Mesendoderm (in vitro differentiated cells): ENCODE measurements at regions not wholly inside any gene's neighbourhood (a gene's known extent, or its start where the extent isn't known, plus 50 kb on each side); places are given as distances from the start of the nearest gene placed in this dataset.

Experiments
- DNase-seq: peaks from one replicate; pipeline ENCODE4 v3.0.0; 2013
- H2AK5ac ChIP-seq: 2 replicates; pipeline ENCODE4 v1.6.1; 2013; ENCODE audit warnings: low read length, inconsistent platforms
- H2BK120ac ChIP-seq: 2 replicates; pipeline ENCODE4 v1.6.1; 2013; ENCODE audit warnings: low read depth, mild to moderate bottlenecking, low read length, moderate library complexity, mixed read lengths
- H2BK15ac ChIP-seq: replicated peaks from 2 replicates; pipeline ENCODE4 v1.6.1; 2013; ENCODE audit warnings: low read depth, mild to moderate bottlenecking, moderate library complexity
- H2BK5ac ChIP-seq: 2 replicates; pipeline ENCODE4 v1.6.1; 2013; ENCODE audit warnings: low read length, inconsistent platforms
- H3K18ac ChIP-seq: 2 replicates; pipeline ENCODE4 v1.6.1; 2013; ENCODE audit warnings: mild to moderate bottlenecking, low read length, mixed read lengths
- H3K23ac ChIP-seq: one replicate; pipeline ENCODE4 v1.6.1; 2013; ENCODE audit warnings: low read length
- H3K27ac ChIP-seq: 2 replicates; pipeline ENCODE4 v1.5.1; 2013; ENCODE audit warnings: low read depth, mild to moderate bottlenecking, inconsistent platforms, low read length, moderate library complexity
- H3K27me3 ChIP-seq: 2 replicates; pipeline ENCODE4 v1.6.1; 2013; ENCODE audit warnings: low read length, control low read depth, mild to moderate bottlenecking, inconsistent platforms; ENCODE audit not compliant: insufficient read depth, poor library complexity
- H3K36me3 ChIP-seq: 2 replicates; pipeline ENCODE4 v1.6.1; 2013; ENCODE audit warnings: low read length, inconsistent platforms; ENCODE audit not compliant: control insufficient read depth, insufficient read depth
- H3K4ac ChIP-seq: one replicate; pipeline ENCODE4 v1.6.1; 2013; ENCODE audit warnings: low read depth, mild to moderate bottlenecking, low read length, moderate library complexity
- H3K4me1 ChIP-seq: 2 replicates; pipeline ENCODE4 v1.6.1; 2013; ENCODE audit warnings: low read depth, low read length, inconsistent platforms; ENCODE audit not compliant: control insufficient read depth
- H3K4me2 ChIP-seq: 2 replicates; pipeline ENCODE4 v1.6.1; 2013; ENCODE audit warnings: low read length
- H3K4me3 ChIP-seq: 2 replicates; pipeline ENCODE4 v1.5.1; 2013; ENCODE audit warnings: mild to moderate bottlenecking, low read length
- H3K56ac ChIP-seq: one replicate; pipeline ENCODE4 v1.6.1; 2013; ENCODE audit warnings: low read length
- H3K79me1 ChIP-seq: 2 replicates; pipeline ENCODE4 v1.6.1; 2013; ENCODE audit warnings: low read length, inconsistent platforms
- H3K79me2 ChIP-seq: 2 replicates; pipeline ENCODE4 v1.6.1; 2013; ENCODE audit warnings: mild to moderate bottlenecking, low read length; ENCODE audit not compliant: control insufficient read depth, insufficient read depth
- H3K9ac ChIP-seq: 2 replicates; pipeline ENCODE4 v1.6.1; 2013; ENCODE audit warnings: low read length, inconsistent platforms
- H4K5ac ChIP-seq: one replicate; pipeline ENCODE4 v1.6.1; 2013; ENCODE audit warnings: low read length
- H4K8ac ChIP-seq: one replicate; pipeline ENCODE4 v1.6.1; 2013; ENCODE audit warnings: low read depth, mild to moderate bottlenecking, control low read depth, low read length, moderate library complexity
- WGBS: extraction: QIAGEN DNeasy Blood & Tissue Kit; methylation state at CpG from one replicate; pipeline ENCODE4 v1.1.7; 2013; ENCODE audit warnings: low lambda C conversion rate, missing lambda C conversion rate; ENCODE audit not compliant: insufficient coverage; ENCODE audit errors: extremely low coverage; 5-methylcytosine and 5-hydroxymethylcytosine counted together

DNA sequence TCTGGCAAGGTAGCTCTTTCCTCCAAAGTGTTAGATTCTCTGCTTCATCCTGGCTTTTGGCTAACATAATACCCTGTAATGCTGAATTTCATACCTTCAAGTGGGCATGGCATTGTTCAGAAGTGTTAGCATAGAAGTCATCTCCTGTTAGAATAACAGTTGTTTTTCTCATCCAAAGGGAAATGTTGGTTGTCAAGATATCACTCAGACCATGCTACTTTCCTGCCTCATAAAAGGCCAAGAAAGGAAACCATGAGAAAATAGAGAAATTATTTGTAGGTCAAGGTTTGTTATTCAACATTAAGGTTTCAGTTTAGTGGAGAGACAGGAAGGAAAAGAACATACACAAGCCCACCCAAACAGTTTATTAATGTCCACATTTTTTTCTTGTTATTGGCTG, 472.5 kb downstream of the ARHGEF28 start:
- Histone ChIP-seq H3K4me3 (no peak overlapping the region), H4K8ac (no peak overlapping the region), H2BK5ac (no peak overlapping the region), H3K56ac (no peak overlapping the region), H3K4ac (no peak overlapping the region), H3K18ac (no peak overlapping the region), H3K9ac (no peak overlapping the region), H3K4me1 (no peaks in the 10 kb centered on the region), H3K23ac (no peak overlapping the region), H3K4me2 (no peak overlapping the region), H2BK120ac (no peak overlapping the region), H4K5ac (no peak overlapping the region), H2AK5ac (no peak overlapping the region), H3K27me3 (no peaks in the 10 kb centered on the region), H3K27ac (no peak overlapping the region), H2BK15ac (no peak overlapping the region), H3K79me2 (no peaks in the 10 kb centered on the region), H3K79me1 (no peaks in the 10 kb centered on the region), H3K36me3 (no peaks in the 10 kb centered on the region)
- DNase-seq = no peak

DNA sequence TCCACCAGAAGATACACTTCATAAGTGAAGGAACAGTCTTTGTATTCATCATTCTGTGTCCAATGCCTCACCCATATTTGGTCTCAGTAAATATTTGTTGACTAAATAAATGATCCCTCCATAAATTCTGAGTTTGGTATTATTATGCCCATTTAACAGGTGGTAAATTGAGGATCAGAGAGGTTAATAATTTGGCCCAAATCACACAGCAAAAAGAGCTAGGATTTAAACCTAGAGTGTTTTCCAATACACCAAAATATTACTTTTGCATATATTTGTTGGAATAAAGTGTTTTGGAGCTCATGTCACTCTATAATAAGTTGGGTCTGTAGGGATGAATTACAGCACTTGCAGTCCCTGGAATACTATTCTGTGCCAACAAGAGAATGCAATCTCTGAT, 470.3 kb downstream of the ARHGEF28 start:
- no peaks in the 10 kb centered on the region for H3K79me1 ChIP-seq
- H4K8ac ChIP-seq = no peak overlapping the region
- H4K5ac ChIP-seq = no peak overlapping the region
- no peak overlapping the region for H3K9ac ChIP-seq
- no peaks in the 10 kb centered on the region for H3K4me1 ChIP-seq
- H3K4ac ChIP-seq = no peak overlapping the region
- no peak for DNase-seq
- no peaks in the 10 kb centered on the region for H3K36me3 ChIP-seq
- H3K4me2 ChIP-seq = no peak overlapping the region
- H2BK120ac ChIP-seq = no peak overlapping the region
- no peak overlapping the region for H2BK15ac ChIP-seq
- H3K56ac ChIP-seq = no peak overlapping the region
- no peak overlapping the region for H2AK5ac ChIP-seq
- no peak overlapping the region for H3K27ac ChIP-seq
- no peaks in the 10 kb centered on the region for H3K79me2 ChIP-seq
- no peaks in the 10 kb centered on the region for H3K27me3 ChIP-seq
- H3K23ac ChIP-seq = no peak overlapping the region
- no peak overlapping the region for H3K4me3 ChIP-seq
- H3K18ac ChIP-seq = no peak overlapping the region
- H2BK5ac ChIP-seq = no peak overlapping the region

DNA sequence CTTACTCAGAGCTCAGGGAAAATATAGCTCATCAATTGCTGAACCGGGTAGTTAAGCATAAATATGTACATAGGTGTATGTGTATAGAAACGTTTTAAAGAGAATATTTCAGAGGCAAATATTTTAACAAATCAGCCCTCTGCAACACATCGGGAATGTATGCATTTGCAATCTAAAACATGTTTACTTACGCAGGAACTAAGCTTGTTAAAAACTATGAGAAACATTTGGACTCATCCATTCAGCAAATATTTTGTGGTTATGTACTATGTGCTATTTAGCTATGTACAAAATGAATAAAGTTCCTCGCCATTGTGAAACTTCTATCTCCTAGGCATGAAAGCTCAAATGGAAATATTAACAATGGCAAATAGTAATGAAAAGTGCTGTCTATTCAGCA, 469.9 kb downstream of the ARHGEF28 start:
- H4K8ac ChIP-seq = no peak overlapping the region
- no peaks in the 10 kb centered on the region for H3K79me1 ChIP-seq
- H3K4ac ChIP-seq = no peak overlapping the region
- no peak overlapping the region for H3K9ac ChIP-seq
- no peak overlapping the region for H2BK15ac ChIP-seq
- no peaks in the 10 kb centered on the region for H3K4me1 ChIP-seq
- no peaks in the 10 kb centered on the region for H3K27me3 ChIP-seq
- H2BK5ac ChIP-seq = no peak overlapping the region
- WGBS = no CpG with 5 or more reads among the region's 5 CpGs
- no peak overlapping the region for H3K27ac ChIP-seq
- H3K4me2 ChIP-seq = no peak overlapping the region
- H3K23ac ChIP-seq = no peak overlapping the region
- no peaks in the 10 kb centered on the region for H3K79me2 ChIP-seq
- H4K5ac ChIP-seq = no peak overlapping the region
- DNase-seq = no peak
- H3K18ac ChIP-seq = no peak overlapping the region
- no peak overlapping the region for H2BK120ac ChIP-seq
- no peak overlapping the region for H3K4me3 ChIP-seq
- H2AK5ac ChIP-seq = no peak overlapping the region
- no peaks in the 10 kb centered on the region for H3K36me3 ChIP-seq
- no peak overlapping the region for H3K56ac ChIP-seq

DNA sequence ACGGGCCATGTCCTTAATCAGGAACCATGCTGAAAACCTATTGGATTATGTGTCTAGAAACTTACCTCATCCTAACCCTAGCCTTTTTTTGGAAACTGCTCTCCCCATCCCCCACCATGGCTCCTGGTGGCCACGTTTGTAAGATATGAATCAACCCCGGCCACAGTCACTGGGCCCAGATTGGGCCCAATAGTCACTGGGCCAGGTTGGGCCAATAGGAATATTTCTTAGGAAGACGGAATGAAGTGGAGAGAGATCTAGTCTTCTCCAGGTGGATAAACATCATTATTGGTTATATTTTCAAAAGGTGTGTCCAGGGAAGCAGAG, 468.7 kb downstream of the ARHGEF28 start:
- H3K4me1 ChIP-seq = no peaks in the 10 kb centered on the region
- H3K27me3 ChIP-seq = no peaks in the 10 kb centered on the region
- DNase-seq = no peak
- no CpG with 5 or more reads among the region's 4 CpGs for WGBS
- no peak overlapping the region for H3K4me3 ChIP-seq
- H2BK120ac ChIP-seq = no peak overlapping the region
- H3K18ac ChIP-seq = no peak overlapping the region
- H3K4me2 ChIP-seq = no peak overlapping the region
- H2AK5ac ChIP-seq = no peak overlapping the region
- no peaks in the 10 kb centered on the region for H3K79me2 ChIP-seq
- no peak overlapping the region for H4K5ac ChIP-seq
- H2BK5ac ChIP-seq = no peak overlapping the region
- no peak overlapping the region for H3K9ac ChIP-seq
- H3K36me3 ChIP-seq = no peaks in the 10 kb centered on the region
- no peak overlapping the region for H3K27ac ChIP-seq
- no peak overlapping the region for H3K56ac ChIP-seq
- no peak overlapping the region for H3K23ac ChIP-seq
- H4K8ac ChIP-seq = no peak overlapping the region
- no peak overlapping the region for H3K4ac ChIP-seq
- no peak overlapping the region for H2BK15ac ChIP-seq
- H3K79me1 ChIP-seq = no peaks in the 10 kb centered on the region

DNA sequence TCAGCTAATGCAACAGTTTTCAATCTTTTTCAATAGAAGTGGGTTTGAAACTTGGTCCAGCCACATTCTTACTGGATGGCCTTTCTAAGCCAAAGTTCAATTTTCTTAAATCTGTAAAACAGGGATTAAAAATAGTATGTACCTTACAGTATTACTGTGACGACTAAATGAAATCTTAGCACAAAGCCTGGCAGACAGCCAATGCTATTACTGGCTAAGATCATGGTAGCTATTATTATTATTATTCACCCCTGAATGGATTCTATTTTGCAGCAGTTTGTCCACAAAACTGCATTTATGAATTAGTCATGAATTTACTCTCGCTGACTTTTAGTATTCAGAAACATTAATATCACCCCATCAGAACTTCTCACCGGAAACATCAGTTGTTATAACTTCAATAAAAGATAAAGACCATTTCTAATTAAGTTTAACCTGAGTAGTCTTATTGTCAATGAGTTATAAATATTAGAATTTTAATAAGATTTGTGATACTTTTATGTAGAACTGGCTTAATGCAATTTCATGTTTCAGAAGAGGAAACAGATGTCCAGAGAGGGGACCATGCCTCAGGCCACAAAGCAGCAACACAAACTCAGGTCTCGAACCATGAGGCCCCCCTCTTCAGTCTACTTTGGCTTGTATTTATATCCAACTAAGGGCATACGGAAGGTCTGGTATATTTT, 468.2 kb downstream of the ARHGEF28 start:
- Histone ChIP-seq H3K4me1 (no peaks in the 10 kb centered on the region), H3K56ac (no peak overlapping the region)

DNA sequence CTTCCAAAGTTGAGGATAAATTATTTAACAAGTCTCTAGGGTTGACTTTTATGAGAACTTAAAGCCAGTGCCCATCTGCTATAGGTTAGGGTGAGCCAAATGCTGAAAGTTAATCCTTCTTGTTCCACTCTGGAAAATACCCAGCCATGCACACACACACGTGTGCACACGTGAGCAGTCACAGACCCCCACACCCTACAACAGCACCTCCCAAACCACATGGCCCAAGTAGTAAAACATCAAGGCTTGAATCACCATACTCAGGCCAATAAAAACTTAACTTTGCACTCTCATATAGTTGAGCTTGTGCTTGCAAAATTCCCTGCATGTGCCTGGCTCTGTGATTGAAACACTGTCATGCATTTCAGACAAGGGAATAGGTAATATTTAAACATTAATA, 467.6 kb downstream of the ARHGEF28 start:
- no peaks in the 10 kb centered on the region for H3K36me3 ChIP-seq
- H3K56ac ChIP-seq = no peak overlapping the region
- WGBS = no CpG with 5 or more reads among the region's 2 CpGs
- no peak overlapping the region for H3K23ac ChIP-seq
- H3K4me1 ChIP-seq = no peaks in the 10 kb centered on the region
- H3K4ac ChIP-seq = no peak overlapping the region
- H3K79me1 ChIP-seq = no peaks in the 10 kb centered on the region
- H2BK15ac ChIP-seq = no peak overlapping the region
- no peak overlapping the region for H3K4me2 ChIP-seq
- no peak overlapping the region for H3K18ac ChIP-seq
- DNase-seq = no peak
- H4K8ac ChIP-seq = no peak overlapping the region
- H4K5ac ChIP-seq = no peak overlapping the region
- H3K27ac ChIP-seq = no peak overlapping the region
- no peak overlapping the region for H2AK5ac ChIP-seq
- no peak overlapping the region for H2BK120ac ChIP-seq
- H3K4me3 ChIP-seq = no peak overlapping the region
- no peak overlapping the region for H3K9ac ChIP-seq
- no peaks in the 10 kb centered on the region for H3K27me3 ChIP-seq
- H2BK5ac ChIP-seq = no peak overlapping the region
- no peaks in the 10 kb centered on the region for H3K79me2 ChIP-seq

More for the DNA sequence above, 468.2 kb downstream of the ARHGEF28 start:
- Histone ChIP-seq H3K18ac (no peak overlapping the region), H3K9ac (no peak overlapping the region), H3K27ac (no peak overlapping the region), H3K4me2 (no peak overlapping the region), H3K23ac (no peak overlapping the region), H3K4me3 (no peak overlapping the region), H2BK120ac (no peak overlapping the region), H3K27me3 (no peaks in the 10 kb centered on the region), H3K36me3 (no peaks in the 10 kb centered on the region), H3K79me2 (no peaks in the 10 kb centered on the region), H3K79me1 (no peaks in the 10 kb centered on the region), H2AK5ac (no peak overlapping the region), H2BK5ac (no peak overlapping the region), H2BK15ac (no peak overlapping the region), H3K4ac (no peak overlapping the region), H4K5ac (no peak overlapping the region), H4K8ac (no peak overlapping the region)
- no peak for DNase-seq
- WGBS = no CpG with 5 or more reads among the region's 5 CpGs
